ENCODE measurements at regions not wholly inside any gene's neighbourhood (a gene's known extent, or its start where the extent isn't known, plus 50 kb on each side); places are given as distances from the start of the nearest gene placed in this dataset.

DNA sequence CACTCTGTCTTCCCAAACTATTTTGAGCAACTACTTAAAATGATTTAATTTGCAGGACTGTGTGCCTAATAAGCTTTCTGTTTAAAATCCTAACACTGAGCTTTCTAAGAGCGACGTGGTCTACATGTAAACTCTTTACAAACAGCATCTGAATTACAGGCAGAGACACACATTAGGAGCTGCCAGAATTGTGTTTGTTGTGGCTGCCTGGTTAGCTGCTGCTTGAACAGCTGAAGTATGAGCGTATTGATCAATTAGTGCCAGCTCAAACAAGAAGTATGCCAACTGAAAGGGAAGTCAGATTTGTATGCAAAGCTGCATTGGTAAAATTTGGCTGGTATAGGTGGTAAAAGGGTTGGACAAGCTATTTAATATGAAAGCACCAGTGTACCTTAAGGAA is 384.4 kb downstream of the PCDH7 start:
- H3K79me2 ChIP-seq (ENCODE audit: low read depth) = no peaks in the 10 kb centered on the region
- no peak overlapping the region for H3K4me2 ChIP-seq
- no peaks in the 10 kb centered on the region for H3K9me3 ChIP-seq (ENCODE audit: low read depth)
- no peaks in the 10 kb centered on the region for H3F3A ChIP-seq (ENCODE audit: low read depth)
- H2AFZ ChIP-seq (replicated peaks) = no peak overlapping the region
- peaks cover 4% of the 10 kb centered on the region for H3K27me3 Mint-ChIP-seq (ENCODE audit: insufficient read depth, low read depth)
- no peak overlapping the region for H3K27ac ChIP-seq
- no peaks in the 10 kb centered on the region for H3K4me1 ChIP-seq
- TF ChIP-seq EZH2 (IDR thresholded peaks at IDR 0.05) = no peak
- TF ChIP-seq, protein P1, sequence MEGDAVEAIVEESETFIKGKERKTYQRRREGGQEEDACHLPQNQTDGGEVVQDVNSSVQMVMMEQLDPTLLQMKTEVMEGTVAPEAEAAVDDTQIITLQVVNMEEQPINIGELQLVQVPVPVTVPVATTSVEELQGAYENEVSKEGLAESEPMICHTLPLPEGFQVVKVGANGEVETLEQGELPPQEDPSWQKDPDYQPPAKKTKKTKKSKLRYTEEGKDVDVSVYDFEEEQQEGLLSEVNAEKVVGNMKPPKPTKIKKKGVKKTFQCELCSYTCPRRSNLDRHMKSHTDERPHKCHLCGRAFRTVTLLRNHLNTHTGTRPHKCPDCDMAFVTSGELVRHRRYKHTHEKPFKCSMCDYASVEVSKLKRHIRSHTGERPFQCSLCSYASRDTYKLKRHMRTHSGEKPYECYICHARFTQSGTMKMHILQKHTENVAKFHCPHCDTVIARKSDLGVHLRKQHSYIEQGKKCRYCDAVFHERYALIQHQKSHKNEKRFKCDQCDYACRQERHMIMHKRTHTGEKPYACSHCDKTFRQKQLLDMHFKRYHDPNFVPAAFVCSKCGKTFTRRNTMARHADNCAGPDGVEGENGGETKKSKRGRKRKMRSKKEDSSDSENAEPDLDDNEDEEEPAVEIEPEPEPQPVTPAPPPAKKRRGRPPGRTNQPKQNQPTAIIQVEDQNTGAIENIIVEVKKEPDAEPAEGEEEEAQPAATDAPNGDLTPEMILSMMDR (IDR thresholded peaks at IDR 0.05) = no peak
- TF ChIP-seq EZH2phosphoT487 (IDR thresholded peaks at IDR 0.05) = no peak
- H3K9ac ChIP-seq = no peak overlapping the region
- H3K27ac Mint-ChIP-seq = no peak overlapping the region
- no peaks in the 10 kb centered on the region for H4K20me1 ChIP-seq (ENCODE audit: low read depth)
- H3K9me3 Mint-ChIP-seq = no peaks in the 10 kb centered on the region
- H3K27me3 ChIP-seq = no peaks in the 10 kb centered on the region
- no peak overlapping the region for H3K4me3 Mint-ChIP-seq
- no peak for DNase-seq (ENCODE audit: low spot score)
- no peaks in the 10 kb centered on the region for H3K4me1 Mint-ChIP-seq
- no peaks in the 10 kb centered on the region for H3K36me3 ChIP-seq
- H3K4me3 ChIP-seq = no peak overlapping the region
- H3K36me3 Mint-ChIP-seq = no peaks in the 10 kb centered on the region

DNA sequence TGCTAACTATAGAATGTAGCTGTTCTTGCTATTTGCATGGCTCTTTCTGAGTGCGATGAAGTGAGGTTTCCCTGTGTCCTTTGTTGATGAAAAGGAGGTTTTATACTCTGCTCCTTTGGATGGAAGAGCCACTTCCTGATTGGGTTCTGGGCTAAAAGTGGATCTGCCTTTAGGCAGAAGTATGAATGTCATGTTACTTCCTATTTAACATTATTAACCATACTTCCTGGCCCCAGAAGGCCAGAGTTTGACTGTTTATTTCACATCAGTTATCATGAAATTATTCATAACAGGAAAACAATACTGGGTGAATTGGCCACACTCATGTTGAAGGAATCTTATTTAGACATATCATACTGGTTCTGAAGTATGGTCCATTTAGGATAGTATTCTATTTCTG is 386.2 kb downstream of the PCDH7 start:
- Histone ChIP-seq H3K4me3 (no peak overlapping the region), H3K27me3 (no peaks in the 10 kb centered on the region), H3K79me2 (ENCODE audit: low read depth) (no peaks in the 10 kb centered on the region), H2AFZ (replicated peaks) (no peak overlapping the region), H3K9me3 (ENCODE audit: low read depth) (no peaks in the 10 kb centered on the region), H3K4me2 (no peak overlapping the region), H3K27ac (no peak overlapping the region), H3K9ac (no peak overlapping the region), H4K20me1 (ENCODE audit: low read depth) (no peaks in the 10 kb centered on the region), H3K4me1 (no peaks in the 10 kb centered on the region), H3F3A (ENCODE audit: low read depth) (no peaks in the 10 kb centered on the region), H3K36me3 (no peaks in the 10 kb centered on the region)
- no peak overlapping the region for H3K27ac Mint-ChIP-seq
- peaks cover 4% of the 10 kb centered on the region for H3K27me3 Mint-ChIP-seq (ENCODE audit: insufficient read depth, low read depth)
- H3K36me3 Mint-ChIP-seq = no peaks in the 10 kb centered on the region
- TF ChIP-seq EZH2phosphoT487 (IDR thresholded peaks at IDR 0.05) = no peak
- no peaks in the 10 kb centered on the region for H3K9me3 Mint-ChIP-seq
- no peaks in the 10 kb centered on the region for H3K4me1 Mint-ChIP-seq
- DNase-seq (ENCODE audit: low spot score) = no peak
- H3K4me3 Mint-ChIP-seq = no peak overlapping the region

DNA sequence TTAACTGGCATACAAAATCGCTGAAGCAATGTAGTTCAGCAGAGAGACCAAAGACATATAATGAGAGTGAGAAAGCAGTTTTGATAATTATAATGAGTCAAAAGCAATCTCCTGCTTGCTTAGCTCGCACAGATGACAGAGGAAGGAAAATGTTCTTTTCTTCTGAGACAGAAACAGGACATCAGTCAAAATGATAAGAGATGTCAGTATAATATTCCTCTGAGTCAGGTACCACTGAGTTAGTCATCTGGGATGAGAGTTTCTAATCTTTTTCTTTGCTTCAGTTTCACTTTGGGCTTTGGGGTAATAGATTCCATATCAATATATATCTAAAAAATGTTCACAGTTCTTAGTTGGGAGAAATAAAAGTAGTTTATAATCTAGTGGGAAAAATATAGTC is 387.2 kb downstream of the PCDH7 start:
- TF ChIP-seq EZH2phosphoT487 (IDR thresholded peaks at IDR 0.05) (no peak), EZH2 (IDR thresholded peaks at IDR 0.05) (no peak)
- TF ChIP-seq, protein P1 (IDR thresholded peaks at IDR 0.05) = no peak
- H2AFZ ChIP-seq (replicated peaks) = no peak overlapping the region
- H3K27me3 Mint-ChIP-seq (ENCODE audit: insufficient read depth, low read depth) = peaks cover 2% of the 10 kb centered on the region
- H3K4me2 ChIP-seq = no peak overlapping the region
- no peak overlapping the region for H3K4me3 ChIP-seq
- no peak overlapping the region for H3K4me3 Mint-ChIP-seq
- H3K36me3 ChIP-seq = no peaks in the 10 kb centered on the region
- peaks cover 2% of the 10 kb centered on the region for H3K4me1 ChIP-seq
- H3K9ac ChIP-seq = no peak overlapping the region
- no peak overlapping the region for H3K27ac Mint-ChIP-seq
- no peaks in the 10 kb centered on the region for H3K79me2 ChIP-seq (ENCODE audit: low read depth)
- no peaks in the 10 kb centered on the region for H3K9me3 Mint-ChIP-seq
- H3K27me3 ChIP-seq = no peaks in the 10 kb centered on the region
- H3K9me3 ChIP-seq (ENCODE audit: low read depth) = no peaks in the 10 kb centered on the region
- H4K20me1 ChIP-seq (ENCODE audit: low read depth) = no peaks in the 10 kb centered on the region
- no peak overlapping the region for H3K27ac ChIP-seq
- no peaks in the 10 kb centered on the region for H3K36me3 Mint-ChIP-seq
- no peaks in the 10 kb centered on the region for H3F3A ChIP-seq (ENCODE audit: low read depth)
- no peaks in the 10 kb centered on the region for H3K4me1 Mint-ChIP-seq
- DNase-seq (ENCODE audit: low spot score) = no peak

DNA sequence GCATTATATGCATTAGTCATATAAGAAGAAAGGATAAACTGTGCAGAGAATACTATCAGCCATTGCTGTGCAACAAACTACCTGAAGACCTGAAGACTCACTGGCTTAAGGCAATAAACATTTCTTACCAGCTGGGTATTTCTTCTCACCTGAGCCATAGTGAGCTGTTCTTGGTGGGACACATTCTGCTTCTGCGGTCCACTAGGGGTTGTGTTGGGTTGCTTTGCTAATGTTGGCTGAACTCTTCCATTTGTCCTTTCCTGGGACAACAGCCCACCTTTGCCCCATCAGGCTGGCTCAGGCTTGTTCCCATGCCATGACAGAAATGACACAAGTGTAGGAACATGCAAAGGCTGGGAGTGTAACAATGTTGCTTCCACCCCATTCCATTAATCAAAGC is 388.6 kb downstream of the PCDH7 start:
- H3K79me2 ChIP-seq (ENCODE audit: low read depth) = no peaks in the 10 kb centered on the region
- no peak overlapping the region for H3K9ac ChIP-seq
- DNase-seq (ENCODE audit: low spot score) = no peak
- H3K36me3 ChIP-seq = no peaks in the 10 kb centered on the region
- no peak overlapping the region for H3K27ac ChIP-seq
- H3K27ac Mint-ChIP-seq = no peak overlapping the region
- no peak overlapping the region for H2AFZ ChIP-seq (replicated peaks)
- no peak overlapping the region for H3K4me3 ChIP-seq
- peaks cover 2% of the 10 kb centered on the region for H3K27me3 Mint-ChIP-seq (ENCODE audit: insufficient read depth, low read depth)
- no peak overlapping the region for H3K4me2 ChIP-seq
- H3K4me1 Mint-ChIP-seq = no peaks in the 10 kb centered on the region
- H3K9me3 Mint-ChIP-seq = no peaks in the 10 kb centered on the region
- peaks cover 8% of the 10 kb centered on the region for H3K4me1 ChIP-seq
- no peaks in the 10 kb centered on the region for H3K9me3 ChIP-seq (ENCODE audit: low read depth)
- TF ChIP-seq EZH2phosphoT487 (IDR thresholded peaks at IDR 0.05) (no peak), EZH2 (IDR thresholded peaks at IDR 0.05) (no peak)
- TF ChIP-seq, protein P1 (IDR thresholded peaks at IDR 0.05) = no peak
- no peak overlapping the region for H3K4me3 Mint-ChIP-seq
- H3K36me3 Mint-ChIP-seq = no peaks in the 10 kb centered on the region
- no peaks in the 10 kb centered on the region for H3K27me3 ChIP-seq
- H3F3A ChIP-seq (ENCODE audit: low read depth) = no peaks in the 10 kb centered on the region
- no peaks in the 10 kb centered on the region for H4K20me1 ChIP-seq (ENCODE audit: low read depth)

All from neural progenitor cell (in vitro differentiated cells).